ENCODE measurements at regions not wholly inside any gene's neighbourhood (a gene's known extent, or its start where the extent isn't known, plus 50 kb on each side); places are given as distances from the start of the nearest gene placed in this dataset.

GRCh38 chr13:59303433-59303832 is 860.3 kb downstream of the DIAPH3 start:
- H3K36me3 Mint-ChIP-seq (ENCODE audit: insufficient read depth, unreplicated experiment), result no peaks in the 10 kb centered on the region
- BruUV-seq (replicated peaks), result no TSS peak

GRCh38 chr13:59304596-59304995 is 859.1 kb downstream of the DIAPH3 start:
- Mint-ChIP-seq H3K4me3 (ENCODE audit: low read depth, unreplicated experiment) (no peak overlapping the region), H3K36me3 (ENCODE audit: insufficient read depth, unreplicated experiment) (no peaks in the 10 kb centered on the region), H3K27me3 (ENCODE audit: unreplicated experiment) (no peaks in the 10 kb centered on the region), H3K9me3 (ENCODE audit: low read depth, unreplicated experiment) (no peaks in the 10 kb centered on the region), H3K4me1 (ENCODE audit: low read depth, unreplicated experiment) (peaks cover 8% of the 10 kb centered on the region), H3K27ac (ENCODE audit: unreplicated experiment) (no peak overlapping the region)
- no TSS peak for BruUV-seq (replicated peaks)
- TF ChIP-seq CTCF (IDR thresholded peaks at IDR 0.05; ENCODE audit: unreplicated experiment), result no peak
- no peak for DNase-seq
- intact Hi-C loops (cut with micrococcal nuclease; ENCODE audit: unreplicated experiment), result no loop called here
- CTCF ChIA-PET, result no interaction called here

More at GRCh38 chr13:59303433-59303832, 860.3 kb downstream of the DIAPH3 start:
- no peak overlapping the region for H3K27ac Mint-ChIP-seq (ENCODE audit: unreplicated experiment)
- H3K4me1 Mint-ChIP-seq (ENCODE audit: low read depth, unreplicated experiment), result peaks cover 8% of the 10 kb centered on the region
- CTCF ChIA-PET, result no interaction called here
- no peaks in the 10 kb centered on the region for H3K27me3 Mint-ChIP-seq (ENCODE audit: unreplicated experiment)
- H3K4me3 Mint-ChIP-seq (ENCODE audit: low read depth, unreplicated experiment), result no peak overlapping the region
- DNase-seq, result no peak
- no peak for TF ChIP-seq CTCF (IDR thresholded peaks at IDR 0.05; ENCODE audit: unreplicated experiment)
- intact Hi-C loops (cut with micrococcal nuclease; ENCODE audit: unreplicated experiment), result no loop called here
- no peaks in the 10 kb centered on the region for H3K9me3 Mint-ChIP-seq (ENCODE audit: low read depth, unreplicated experiment)

- intact Hi-C loops (cut with micrococcal nuclease; ENCODE audit: unreplicated experiment), result no loop called here
Measured at GRCh38 chr13:59305896-59306295, 857.8 kb downstream of the DIAPH3 start.

GRCh38 chr13:59312776-59313175 is 851.0 kb downstream of the DIAPH3 start:
- CTCF ChIA-PET, result no interaction called here
- intact Hi-C loops (cut with micrococcal nuclease; ENCODE audit: unreplicated experiment), result no loop called here

More at GRCh38 chr13:59305896-59306295, 857.8 kb downstream of the DIAPH3 start:
- DNase-seq, result no peak
- Mint-ChIP-seq H3K27me3 (ENCODE audit: unreplicated experiment) (no peaks in the 10 kb centered on the region), H3K4me1 (ENCODE audit: low read depth, unreplicated experiment) (peaks cover 3% of the 10 kb centered on the region), H3K36me3 (ENCODE audit: insufficient read depth, unreplicated experiment) (no peaks in the 10 kb centered on the region), H3K4me3 (ENCODE audit: low read depth, unreplicated experiment) (no peak overlapping the region), H3K9me3 (ENCODE audit: low read depth, unreplicated experiment) (no peaks in the 10 kb centered on the region), H3K27ac (ENCODE audit: unreplicated experiment) (no peak overlapping the region)
- no TSS peak for BruUV-seq (replicated peaks)
- no peak for TF ChIP-seq CTCF (IDR thresholded peaks at IDR 0.05; ENCODE audit: unreplicated experiment)
- CTCF ChIA-PET, result no interaction called here

More at GRCh38 chr13:59312776-59313175, 851.0 kb downstream of the DIAPH3 start:
- no peak for DNase-seq
- H3K27me3 Mint-ChIP-seq (ENCODE audit: unreplicated experiment), result no peaks in the 10 kb centered on the region
- H3K4me1 Mint-ChIP-seq (ENCODE audit: low read depth, unreplicated experiment), result peaks cover 8% of the 10 kb centered on the region
- no peaks in the 10 kb centered on the region for H3K36me3 Mint-ChIP-seq (ENCODE audit: insufficient read depth, unreplicated experiment)
- H3K9me3 Mint-ChIP-seq (ENCODE audit: low read depth, unreplicated experiment), result no peaks in the 10 kb centered on the region
- H3K4me3 Mint-ChIP-seq (ENCODE audit: low read depth, unreplicated experiment), result no peak overlapping the region
- TF ChIP-seq CTCF (IDR thresholded peaks at IDR 0.05; ENCODE audit: unreplicated experiment), result no peak
- no peak overlapping the region for H3K27ac Mint-ChIP-seq (ENCODE audit: unreplicated experiment)
- BruUV-seq (replicated peaks), result no TSS peak
